K562 (cell line): ENCODE measurements at regions not wholly inside any gene's neighbourhood (a gene's known extent, or its start where the extent isn't known, plus 50 kb on each side); places are given as distances from the start of the nearest gene placed in this dataset.

Experiments
- ATAC-seq: fragments of 200-7000 bp; cut with Tn5 transposase; 3 replicates; pipeline ENCODE4 v1.9.1; 2020; ENCODE audit warnings: moderate library complexity
- BruUV-seq: library from RNA; stranded (reverse); fragments of 400-500 nt; replicated peaks from 2 replicates; lab custom pipeline; 2021; lab: Mats Ljungman, UMichigan
- CTCF ChIA-PET: fragments of 300-600 bp; formaldehyde crosslinking; extraction: SDS; loops from one replicate; lab custom pipeline; 2021; ENCODE audit warnings: low intra/inter-chr PET ratio; lab: Yijun Ruan, JAX
- POLR2A ChIA-PET: fragments of 300-600, 350-650 bp; sonication (Branson Sonifier 250); formaldehyde crosslinking; extraction: SDS; loops from one replicate; lab custom pipeline; 2021; ENCODE audit warnings: antibody characterized with exemption, inconsistent platforms; lab: Yijun Ruan, JAX
- DNase-seq, 4 experiments: peaks; one replicate each; pipeline versions ENCODE4 v3.0.0 to v3.0.0-alpha.2; 2011 to 2018; ENCODE audit warnings: low spot score in 3 of 4, mixed read lengths in 3 of 4; ENCODE audit errors: extremely low read depth in 1 of 4
- FAIRE-seq: peaks from 2 replicates; lab custom pipeline; 2011; peaks lifted over from hg19 to GRCh38; lab: Jason Lieb, UNC
- H2AFZ ChIP-seq: 2 replicates; pipeline ENCODE4 v1.6.0; 2011; ENCODE audit warnings: low read depth, low read length, control low read depth, inconsistent platforms
- H3K27ac ChIP-seq: fragments of 200-600 bp; 3 replicates; pipeline ENCODE4 v1.8.0; 2011; ENCODE audit warnings: low read depth, mild to moderate bottlenecking, control low read depth, inconsistent platforms, low read length, moderate library complexity, mixed read lengths; ENCODE audit errors: extremely low read depth
- H3K27me3 ChIP-seq, 2 experiments: fragments of 300-600 bp in 1 of 2; 2 replicates in 1 of 2; 3 replicates in 1 of 2; pipeline versions ENCODE4 v1.6.0 to v1.8.0; 2011; ENCODE audit warnings: inconsistent platforms in 2 of 2, low read length in 2 of 2, mild to moderate bottlenecking in 1 of 2, mixed read lengths in 1 of 2, moderate library complexity in 1 of 2; ENCODE audit not compliant: control insufficient read depth in 2 of 2, insufficient read depth in 2 of 2
- H3K36me3 ChIP-seq: fragments of 300-600 bp; 3 replicates; pipeline ENCODE4 v1.8.0; 2011; ENCODE audit warnings: mild to moderate bottlenecking, low read length, inconsistent platforms; ENCODE audit not compliant: control insufficient read depth, insufficient read depth
- H3K4me1 ChIP-seq, 2 experiments: fragments of 200-600 bp in 1 of 2; replicated peaks in 1 of 2; 2 replicates in 1 of 2; 3 replicates in 1 of 2; pipeline versions ENCODE4 v1.5.1 to v1.8.0; 2011; ENCODE audit warnings: inconsistent platforms in 2 of 2, low read length in 2 of 2, mild to moderate bottlenecking in 1 of 2, mixed read lengths in 1 of 2, moderate library complexity in 1 of 2; ENCODE audit not compliant: control insufficient read depth in 2 of 2, insufficient read depth in 2 of 2
- H3K4me2 ChIP-seq: 2 replicates; pipeline ENCODE4 v1.6.1; 2011; ENCODE audit warnings: low read length, control low read depth, inconsistent platforms, mixed read lengths; ENCODE audit not compliant: insufficient read depth
- H3K4me3 ChIP-seq: fragments of 200-600 bp; sonication (generic), shearing (Covaris generic); 2 replicates; pipeline ENCODE4 v1.5.1; 2016; ENCODE audit warnings: control low read depth, inconsistent platforms
- H3K79me2 ChIP-seq: fragments of 200-600 bp; 3 replicates; pipeline ENCODE4 v1.8.0; 2011; ENCODE audit warnings: low read length, inconsistent platforms; ENCODE audit not compliant: control insufficient read depth, insufficient read depth
- H3K9ac ChIP-seq, 2 experiments: 2 replicates each; pipeline versions ENCODE4 v1.6.0 to v1.6.1; 2011; ENCODE audit warnings: low read depth in 2 of 2, low read length in 2 of 2, control low read depth in 1 of 2, inconsistent platforms in 1 of 2, mild to moderate bottlenecking in 1 of 2, mixed read lengths in 1 of 2; ENCODE audit not compliant: insufficient read depth in 1 of 2
- H3K9me1 ChIP-seq: one replicate; pipeline ENCODE4 v1.6.0; 2011; ENCODE audit warnings: inconsistent platforms, mild to moderate bottlenecking, low read length, moderate library complexity; ENCODE audit not compliant: control insufficient read depth, insufficient read depth
- H3K9me3 ChIP-seq: replicated peaks from 2 replicates; pipeline ENCODE4 v1.5.1; 2011; ENCODE audit warnings: low read depth, low read length, inconsistent platforms; ENCODE audit not compliant: control insufficient read depth, insufficient read depth
- H4K20me1 ChIP-seq: replicated peaks from 2 replicates; pipeline ENCODE4 v1.6.1; 2011; ENCODE audit warnings: low read length, inconsistent platforms, mixed read lengths; ENCODE audit not compliant: control insufficient read depth, insufficient read depth
- CHD7 ChIP-seq: fragments of 200-600 bp; sonication (generic); IDR thresholded peaks from one replicate; pipeline ENCODE4 v1.6.1; 2012; ENCODE audit warnings: mild to moderate bottlenecking, low read depth, low read length, inconsistent platforms
- FOXA3 ChIP-seq, 2 experiments: fragments of 450-650 bp in 1 of 2; sonication (generic) in 1 of 2; formaldehyde crosslinking; IDR thresholded peaks in 1 of 2; conservative IDR thresholded peaks in 1 of 2; 2 replicates each; pipeline versions ENCODE4 v1.4.0 to v1.8.0; 2020 to 2022; ENCODE audit warnings: mild to moderate bottlenecking in 2 of 2, missing genetic modification reagents in 1 of 2
- POLR2B ChIP-seq: fragments of 450-650 bp; IDR thresholded peaks from 2 replicates; pipeline ENCODE4 v1.6.1; 2018; ENCODE audit warnings: low read depth; ENCODE audit not compliant: partially characterized antibody
- ZFP91 ChIP-seq: sonication (generic); formaldehyde crosslinking; IDR thresholded peaks from 2 replicates; pipeline ENCODE4 v1.8.0; 2022; ENCODE audit warnings: mild to moderate bottlenecking, missing genetic modification reagents
- ZNF146 ChIP-seq: IDR thresholded peaks from one replicate; pipeline ENCODE4 v1.6.1; 2018; ENCODE audit warnings: missing compliant biosample characterization; ENCODE audit not compliant: unreplicated experiment
- ZNF561 ChIP-seq: fragments of 450-650 bp; formaldehyde crosslinking; conservative IDR thresholded peaks from 2 replicates; pipeline ENCODE4 v1.4.0; 2020; ENCODE audit warnings: mild to moderate bottlenecking, moderate library complexity
- WGBS: fragments of 100-300 bp; shearing (Covaris generic); methylation state at CpG from one replicate; pipeline ENCODE4 v1.1.6; 2016; ENCODE audit warnings: low coverage, mixed read lengths; ENCODE audit not compliant: insufficient coverage; ENCODE audit errors: missing lambda C conversion rate; 5-methylcytosine and 5-hydroxymethylcytosine counted together
- in situ Hi-C: fragments of 300-500 bp; cut with MboI; formaldehyde crosslinking; loops from 4 replicates; pipeline ENCODE4 v1.15.0; 2018; ENCODE audit warnings: inconsistent platforms, mixed read lengths
- intact Hi-C: fragments of 100-400 bp; cut with micrococcal nuclease; formaldehyde crosslinking; loops from 2 replicates; pipeline ENCODE4 v1.14.2; 2022

- Histone ChIP-seq H3K4me1 (no peaks in the 10 kb centered on the region), H3K27me3 (peaks cover 4 to 8% of the 10 kb centered on the region in 2 experiments; a peak in 1 of 5 replicates), H3K9me1 (no peaks in the 10 kb centered on the region), H4K20me1 (no peaks in the 10 kb centered on the region), H3K36me3 (no peaks in the 10 kb centered on the region), H3K9me3 (no peaks in the 10 kb centered on the region), H3K27ac (no peak overlapping the region), H2AFZ (no peak overlapping the region), H3K4me3 (no peak overlapping the region), H3K79me2 (no peaks in the 10 kb centered on the region), H3K9ac (no peak overlapping the region), H3K4me2 (no peak overlapping the region)
- TF ChIP-seq ZFP91 (CRISPR knock-in tag) (no peak), POLR2B (no peak), CHD7 (no peak), ZNF561 (CRISPR knock-in tag) (no peak), ZNF146 (CRISPR knock-in tag) (no peak), FOXA3 (CRISPR knock-in tag; conservative IDR thresholded peaks at IDR 0.05 in 1 of 2, IDR thresholded peaks at IDR 0.05 in 1 of 2) (0 out of 4 replicates have a peak, but pooled peaks of 1 of the 2 experiments have one; percentile 33)
- BruUV-seq: no TSS peak
- WGBS: 3% methylated on average over 5 of the region's 5 CpGs
- in situ Hi-C loops: no loop called here
- ChIA-PET POLR2A (no interaction called here), CTCF (no interaction called here)
- ATAC-seq (no peak), FAIRE-seq (no peak), DNase-seq (no peak)
- intact Hi-C loops: loop anchor here (5.0 to 10.0 kb wide), 2 partner anchors 357 to 469 kb away; partner anchors contain the start of gene IVNS1ABP
Observed at GRCh38 chr1:185674201-185674600, 60.0 kb upstream of the HMCN1 start.
